Activated CD4-positive, alpha-beta T cell treated with anti-CD3 and anti-CD28 coated beads for 48 hours (primary cell): ENCODE measurements at regions not wholly inside any gene's neighbourhood (a gene's known extent, or its start where the extent isn't known, plus 50 kb on each side); places are given as distances from the start of the nearest gene placed in this dataset.
"Not testable (repeated sequence)": the region's sequence is repeated elsewhere in the genome, so short reads cannot be mapped to it uniquely, and the experiment has no call there.

Source experiments
- DNase-seq: peaks from one replicate; pipeline ENCODE4 v3.0.0-alpha.2; 2020

- no peak for DNase-seq
These were observed 242.4 kb upstream of the ST6GAL2 start for GRCh38 chr2:107128381-107128780.

- DNase-seq: no peak
These were observed 246.1 kb upstream of the ST6GAL2 start for GRCh38 chr2:107132070-107132469.

GRCh38 chr2:107132746-107133145, 246.8 kb upstream of the ST6GAL2 start:
- no peak for DNase-seq

- no peak for DNase-seq
These were observed 247.4 kb upstream of the ST6GAL2 start for GRCh38 chr2:107133412-107133811.

GRCh38 chr2:107136733-107137132, 250.8 kb upstream of the ST6GAL2 start:
- DNase-seq: no peak

GRCh38 chr2:107137706-107138105, 251.7 kb upstream of the ST6GAL2 start:
- no peak for DNase-seq

- no peak for DNase-seq
These were observed 260.2 kb upstream of the ST6GAL2 start for GRCh38 chr2:107146181-107146580.

GRCh38 chr2:107146645-107147044, 260.7 kb upstream of the ST6GAL2 start:
- not testable (repeated sequence) for DNase-seq

- DNase-seq: no peak
These were observed 262.1 kb upstream of the ST6GAL2 start for GRCh38 chr2:107148055-107148454.

- no peak for DNase-seq
These were observed 262.5 kb upstream of the ST6GAL2 start for GRCh38 chr2:107148496-107148895.

GRCh38 chr2:107160640-107161239, 274.8 kb upstream of the ST6GAL2 start:
- DNase-seq: no peak

- no peak for DNase-seq
These were observed 282.2 kb upstream of the ST6GAL2 start for GRCh38 chr2:107168141-107168540.

- DNase-seq: no peak
These were observed 288.2 kb upstream of the ST6GAL2 start for GRCh38 chr2:107174171-107174570.

- DNase-seq: no peak
These were observed 297.0 kb upstream of the ST6GAL2 start for GRCh38 chr2:107182981-107183380.

- no peak for DNase-seq
These were observed 301.9 kb upstream of the ST6GAL2 start for GRCh38 chr2:107187870-107188269.

GRCh38 chr2:107195631-107196030, 309.7 kb upstream of the ST6GAL2 start:
- DNase-seq: no peak

- no peak for DNase-seq
These were observed 311.8 kb upstream of the ST6GAL2 start for GRCh38 chr2:107197594-107198294.

- no peak for DNase-seq
These were observed 317.1 kb upstream of the ST6GAL2 start for GRCh38 chr2:107202962-107203591.

- DNase-seq: no peak
These were observed 329.7 kb upstream of the ST6GAL2 start for GRCh38 chr2:107215401-107216350.

GRCh38 chr2:107218208-107218607, 332.2 kb upstream of the ST6GAL2 start:
- DNase-seq: no peak

- DNase-seq: no peak
These were observed 336.5 kb upstream of the ST6GAL2 start for GRCh38 chr2:107222466-107222865.

GRCh38 chr2:107235491-107236254, 349.7 kb upstream of the ST6GAL2 start:
- DNase-seq: no peak
